NCI-H2227 treated with DMSO at 0.1 percent for 48 hours (cell line): ENCODE measurements at regions not wholly inside any gene's neighbourhood (a gene's known extent, or its start where the extent isn't known, plus 50 kb on each side); places are given as distances from the start of the nearest gene placed in this dataset.

Experiments used
- DNase-seq: peaks from one replicate; lab custom pipeline; 2025; lab: John Stamatoyannopoulos, UW

GRCh38 chr3:150064971-150065370 is 94.3 kb upstream of the PFN2 start:
- no peak for DNase-seq

GRCh38 chr3:150063237-150063636 is 92.5 kb upstream of the PFN2 start:
- no peak for DNase-seq

- DNase-seq: no peak
Observed at GRCh38 chr3:150062492-150062891, 91.8 kb upstream of the PFN2 start.

- no peak for DNase-seq
Observed at GRCh38 chr3:150061288-150062024, 90.8 kb upstream of the PFN2 start.

- DNase-seq: no peak
Observed at GRCh38 chr3:150059729-150060128, 89.0 kb upstream of the PFN2 start.

GRCh38 chr3:150059241-150059640 is 88.5 kb upstream of the PFN2 start:
- no peak for DNase-seq

- no peak for DNase-seq
Observed at GRCh38 chr3:150057227-150057626, 86.5 kb upstream of the PFN2 start.

GRCh38 chr3:150055332-150055731 is 84.6 kb upstream of the PFN2 start:
- no peak for DNase-seq

GRCh38 chr3:150054635-150055034 is 83.9 kb upstream of the PFN2 start:
- no peak for DNase-seq

- DNase-seq: peak; percentile 32
Observed at GRCh38 chr3:150050510-150050909, 79.8 kb upstream of the PFN2 start.

GRCh38 chr3:150049317-150049716 is 78.6 kb upstream of the PFN2 start:
- no peak for DNase-seq

- no peak for DNase-seq
Observed at GRCh38 chr3:150041877-150042276, 71.2 kb upstream of the PFN2 start.

GRCh38 chr3:150040097-150040496 is 69.4 kb upstream of the PFN2 start:
- no peak for DNase-seq

- DNase-seq: no peak
Observed at GRCh38 chr3:150038830-150039229, 68.1 kb upstream of the PFN2 start.

- no peak for DNase-seq
Observed at GRCh38 chr3:150036780-150037179, 66.1 kb upstream of the PFN2 start.

GRCh38 chr3:150035910-150036612 is 65.4 kb upstream of the PFN2 start:
- no peak for DNase-seq

- peak; percentile 66 for DNase-seq
Observed at GRCh38 chr3:150035301-150035779, 64.6 kb upstream of the PFN2 start.

GRCh38 chr3:150033721-150034120 is 63.0 kb upstream of the PFN2 start:
- no peak for DNase-seq

- no peak for DNase-seq
Observed at GRCh38 chr3:150030841-150031240, 60.1 kb upstream of the PFN2 start.

GRCh38 chr3:150023239-150023636 is 52.5 kb upstream of the PFN2 start:
- no peak for DNase-seq

GRCh38 chr3:150022381-150023238 is 51.9 kb upstream of the PFN2 start:
- DNase-seq: no peak

GRCh38 chr3:150020527-150020926 is 49.8 kb upstream of the PFN2 start:
- DNase-seq: no peak
